GM19438 (cell line): ENCODE measurements at regions not wholly inside any gene's neighbourhood (a gene's known extent, or its start where the extent isn't known, plus 50 kb on each side); places are given as distances from the start of the nearest gene placed in this dataset.
"Not testable (repeated sequence)": the region's sequence is repeated elsewhere in the genome, so short reads cannot be mapped to it uniquely, and the experiment has no call there.

Experiments
- ATAC-seq: cut with Tn5 transposase; IDR thresholded peaks from one replicate; pipeline ENCODE4 v1.9.1; 2021; ENCODE audit warnings: low read depth; ENCODE audit not compliant: unreplicated experiment

DNA sequence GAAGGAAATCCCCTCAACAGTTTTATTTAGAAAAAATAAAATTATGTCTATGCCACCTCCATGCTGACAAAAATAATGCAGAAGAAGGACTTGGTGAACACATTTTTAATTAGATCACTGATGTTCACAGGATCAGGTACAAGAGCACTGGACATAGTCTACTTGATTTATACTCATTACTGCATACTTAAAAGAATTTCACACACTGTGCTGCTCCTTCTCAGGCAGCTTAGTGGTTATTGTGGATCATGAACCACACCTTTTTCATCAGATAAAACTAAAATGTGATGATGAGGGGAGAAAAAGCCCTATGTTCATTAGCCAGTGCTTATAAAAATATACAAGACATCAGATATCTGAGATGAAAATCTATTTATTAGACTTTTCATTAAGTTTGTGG, 103.3 kb upstream of the DPH5 start:
- no peak for ATAC-seq

DNA sequence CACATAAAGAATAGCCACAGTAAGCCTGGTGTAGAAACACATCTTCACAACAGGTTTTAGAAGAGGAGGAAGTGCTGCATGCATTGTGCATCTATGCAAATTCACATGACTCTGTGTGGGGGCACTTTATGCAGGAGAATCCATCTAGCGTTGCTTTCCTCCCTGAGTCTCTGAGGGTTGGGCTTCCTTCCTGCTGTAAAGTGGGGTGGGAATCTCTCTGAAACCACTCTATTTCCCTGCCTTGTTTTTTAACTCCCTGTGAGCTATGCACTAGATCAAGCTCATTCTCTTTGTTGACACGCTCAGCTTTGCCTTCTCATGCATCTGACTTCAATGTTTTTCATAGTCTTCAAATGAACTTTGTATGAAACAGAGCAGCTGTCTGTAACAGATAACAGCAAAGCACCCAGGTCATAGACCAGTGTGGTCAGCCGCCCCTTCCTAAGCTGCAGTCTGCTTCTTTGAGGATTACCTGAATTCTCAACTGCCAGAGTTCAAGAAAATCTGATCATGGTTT, 102.7 kb upstream of the DPH5 start:
- peak; percentile 98 for ATAC-seq

DNA sequence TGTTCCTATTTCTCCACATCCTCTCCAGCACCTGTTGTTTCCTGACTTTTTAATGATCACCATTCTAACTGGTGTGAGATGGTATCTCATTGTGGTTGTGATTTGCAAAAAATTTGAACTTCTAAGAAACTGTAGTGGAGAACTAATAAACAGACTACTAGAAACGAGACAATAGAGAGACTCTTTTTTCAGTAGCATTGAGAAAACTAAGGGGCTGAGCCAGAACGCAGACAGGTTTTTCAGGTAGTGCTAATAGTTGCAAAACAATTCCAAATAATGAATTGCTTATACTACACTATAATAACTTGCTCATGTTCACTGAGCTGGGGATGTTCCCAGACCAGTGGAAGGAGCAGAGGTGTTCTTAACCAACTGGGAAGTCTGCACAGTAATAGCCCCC, 98.8 kb upstream of the DPH5 start:
- no peak for ATAC-seq

DNA sequence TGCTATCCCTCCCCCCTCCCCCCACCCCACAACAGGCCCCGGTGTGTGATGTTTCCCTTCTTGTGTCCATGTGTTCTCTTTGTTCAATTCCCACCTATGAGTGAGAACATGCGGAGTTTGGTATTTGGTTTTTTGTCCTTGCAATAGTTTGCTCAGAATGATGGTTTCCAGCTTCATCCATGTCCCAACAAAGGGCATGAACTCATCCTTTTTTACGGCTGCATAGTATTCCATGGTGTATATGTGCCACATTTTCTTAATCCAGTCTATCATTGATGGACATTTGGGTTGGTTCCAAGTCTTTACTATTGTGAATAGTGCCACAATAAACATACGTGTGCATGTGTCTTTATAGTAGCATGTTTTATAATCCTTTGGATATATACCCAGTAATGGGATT, 98.3 kb upstream of the DPH5 start:
- not testable (repeated sequence) for ATAC-seq

DNA sequence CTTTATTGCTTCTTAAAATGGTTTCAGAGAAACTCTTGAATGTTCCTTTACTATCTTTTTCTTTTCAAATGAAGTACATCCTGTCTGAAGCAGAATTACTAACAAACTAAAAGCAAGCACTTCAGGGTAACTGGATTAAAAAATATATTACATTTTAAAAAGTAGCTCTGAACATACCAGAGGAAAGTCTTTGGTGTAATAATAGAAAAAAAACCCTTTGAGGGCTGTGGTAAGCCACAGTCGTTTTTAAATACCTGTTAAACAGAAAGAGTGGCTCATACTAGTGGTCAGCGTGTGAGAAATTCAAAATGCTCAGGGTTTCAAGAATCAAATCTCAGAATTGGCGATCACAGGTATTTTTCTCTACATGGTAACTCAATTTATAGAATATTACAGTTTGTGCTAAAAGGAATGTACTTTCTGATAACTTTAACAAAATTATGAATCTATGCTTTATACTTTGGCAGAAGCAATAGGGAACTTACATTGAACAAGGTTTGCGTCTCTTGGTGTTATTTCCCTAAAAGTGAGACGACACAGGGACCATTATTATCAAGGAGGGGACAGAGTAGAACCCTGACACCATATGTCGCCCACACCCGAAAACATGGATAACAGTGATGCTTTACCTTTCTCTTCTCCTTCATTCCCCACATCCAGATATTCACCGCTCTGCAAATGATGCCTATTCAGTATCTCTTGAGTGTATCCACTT, 97.0 kb upstream of the DPH5 start:
- peak; percentile 99 for ATAC-seq

DNA sequence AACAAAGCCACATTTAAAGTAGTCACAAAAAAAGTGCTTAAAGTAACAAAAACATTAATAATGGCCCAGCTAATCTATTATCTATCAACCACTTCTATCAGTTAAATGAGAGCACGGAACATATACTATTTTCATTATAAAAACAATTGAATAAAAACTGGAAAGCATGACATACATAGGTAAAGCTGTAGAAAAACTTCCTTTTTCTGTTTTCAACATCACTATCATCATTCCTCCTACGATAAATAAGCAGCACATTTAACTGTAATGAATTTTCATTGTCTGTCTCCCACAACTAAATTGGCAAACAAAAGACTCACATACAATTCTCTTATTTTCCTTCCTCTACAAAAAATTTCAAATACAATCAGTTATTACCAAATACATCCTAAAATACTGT, 96.4 kb upstream of the DPH5 start:
- no peak for ATAC-seq

DNA sequence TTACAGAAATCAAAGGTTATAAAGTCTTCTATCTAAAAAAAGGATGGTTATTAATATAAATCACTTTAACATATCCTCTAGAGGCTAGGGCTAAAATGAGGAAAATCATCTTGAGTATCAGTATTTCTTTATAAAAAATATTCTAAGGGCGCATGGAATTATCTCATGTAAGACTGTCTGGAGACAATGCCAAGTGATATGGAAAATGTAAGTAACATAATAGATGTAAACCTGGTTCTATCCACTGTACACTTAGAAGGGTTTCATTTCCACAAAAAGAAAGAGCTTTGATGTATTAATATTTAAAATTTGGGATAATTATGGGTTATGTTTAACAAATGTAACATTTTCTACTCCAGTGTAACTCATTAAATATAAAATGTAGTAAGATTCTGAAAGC, 95.9 kb upstream of the DPH5 start:
- no peak for ATAC-seq

DNA sequence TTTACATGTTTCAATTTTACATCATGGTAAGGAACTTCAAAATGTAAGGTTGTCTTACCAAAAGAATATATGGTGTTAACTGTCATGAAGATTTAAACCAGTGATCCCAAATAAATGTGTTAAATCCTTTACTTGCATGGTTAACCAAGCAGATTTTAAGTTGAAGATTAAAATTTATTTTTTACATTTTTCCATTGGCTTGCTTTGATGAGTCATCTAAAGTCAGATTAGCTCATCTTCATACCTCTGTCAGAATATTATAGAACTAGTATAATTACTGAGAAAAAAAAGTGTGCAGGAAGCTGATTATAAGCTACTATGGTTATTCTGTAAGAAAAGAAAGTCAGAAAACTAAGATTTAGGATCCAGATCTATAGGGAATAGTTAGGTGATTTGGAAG, 95.3 kb upstream of the DPH5 start:
- no peak for ATAC-seq

DNA sequence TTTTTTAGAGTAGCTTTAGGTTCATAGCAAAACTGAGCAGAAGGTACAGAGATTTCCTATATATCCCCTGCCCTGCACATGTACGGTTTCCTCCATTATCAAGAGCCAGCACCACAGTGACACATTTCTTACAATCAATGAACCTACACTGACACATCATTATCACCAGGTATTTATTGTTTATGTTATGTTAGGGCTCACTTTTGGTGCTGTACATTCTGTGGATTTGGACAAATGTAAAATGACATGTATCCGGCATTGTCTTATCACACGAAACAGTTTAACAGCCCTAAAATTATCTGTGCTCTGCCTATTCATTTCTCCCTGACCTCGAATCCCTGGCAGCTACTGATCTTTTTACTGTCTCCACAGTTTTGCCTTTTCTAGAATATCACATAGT, 93.7 kb upstream of the DPH5 start:
- ATAC-seq, result no peak

DNA sequence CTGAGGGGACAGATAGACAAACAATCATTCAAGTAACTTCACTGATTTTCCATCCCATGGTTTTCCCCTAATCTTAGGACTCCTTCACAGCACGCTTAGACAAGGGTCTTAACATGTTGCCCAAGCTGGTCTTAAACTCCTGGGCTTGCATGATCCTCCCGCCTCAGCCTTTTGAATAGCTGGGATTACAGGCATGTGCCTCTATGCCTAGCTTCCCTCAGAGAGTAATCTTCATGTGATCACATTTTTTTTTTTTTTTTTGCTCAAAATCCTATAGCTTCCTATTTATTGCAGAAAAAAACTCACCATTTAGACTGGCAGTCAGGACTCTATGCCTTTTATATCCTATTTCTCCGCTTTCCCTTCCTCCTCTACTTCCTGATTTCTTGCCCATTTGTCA, 90.4 kb upstream of the DPH5 start:
- no peak for ATAC-seq

DNA sequence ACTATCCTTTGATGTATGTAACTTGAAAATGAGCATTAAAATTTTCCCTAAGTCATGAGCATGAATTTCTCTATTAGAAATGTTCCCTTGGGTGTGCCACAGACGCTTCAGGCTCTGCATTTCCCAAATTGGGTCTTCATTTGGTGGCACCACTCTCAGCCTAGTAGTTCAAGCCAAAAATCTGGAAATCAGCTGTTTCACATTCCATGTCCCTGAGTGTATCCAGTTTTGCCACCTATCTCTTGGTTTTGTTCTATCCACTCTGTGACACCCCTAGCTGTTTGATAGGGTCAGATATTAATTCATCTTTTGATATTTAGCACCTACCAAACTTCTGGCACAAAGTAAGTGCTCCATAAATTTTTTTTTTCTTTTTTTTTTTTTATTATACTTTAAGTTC, 89.5 kb upstream of the DPH5 start:
- no peak for ATAC-seq

DNA sequence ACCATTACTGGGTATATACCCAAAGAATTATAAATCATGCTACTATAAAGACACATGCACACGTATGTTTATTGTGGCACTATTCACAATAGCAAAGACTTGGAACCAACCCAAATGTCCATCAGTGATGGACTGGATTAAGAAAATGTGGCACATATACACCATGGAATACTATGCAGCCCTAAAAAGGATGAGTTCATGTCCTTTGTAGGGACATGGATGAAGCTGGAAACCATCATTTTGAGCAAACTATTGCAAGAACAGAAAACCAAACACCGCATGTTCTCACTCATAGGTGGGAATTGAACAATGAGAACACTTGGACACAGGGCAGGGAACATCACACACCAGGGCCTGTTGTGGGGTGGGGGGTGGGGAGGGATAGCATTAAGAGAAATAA, 88.5 kb upstream of the DPH5 start:
- ATAC-seq, result not testable (repeated sequence)

DNA sequence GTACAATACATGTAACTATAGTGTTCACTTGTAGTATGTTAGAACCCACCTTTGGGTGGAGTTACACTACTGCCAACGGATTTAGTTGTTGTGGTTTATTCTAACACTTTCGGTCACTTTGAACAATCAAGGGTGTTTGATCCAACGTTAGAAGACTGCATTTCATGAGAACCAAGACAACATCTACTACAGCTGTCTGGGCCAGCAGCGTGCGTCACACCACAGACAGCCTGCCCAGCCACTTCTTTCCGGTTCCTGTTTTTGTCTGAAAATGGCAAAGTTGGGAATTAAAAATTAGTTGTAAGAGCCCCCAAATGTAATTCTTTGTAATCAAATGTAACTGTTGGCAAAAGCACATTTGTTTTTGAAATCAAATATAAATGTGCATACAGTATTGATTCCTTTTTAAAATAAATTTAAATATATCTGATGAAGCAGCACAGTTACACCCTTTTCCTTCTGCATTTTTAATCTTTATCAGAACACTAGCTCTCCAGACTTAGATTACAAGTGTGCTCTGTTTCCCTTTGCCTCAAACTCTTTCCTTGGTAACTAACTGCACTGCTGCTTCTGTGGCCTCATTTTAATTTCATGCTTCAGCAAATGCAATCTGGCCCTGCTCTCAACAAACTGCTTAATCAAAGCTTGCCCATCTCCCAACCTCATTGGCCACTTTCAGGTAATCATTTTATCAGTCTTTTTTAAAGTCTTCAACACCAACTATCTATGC, 86.6 kb upstream of the DPH5 start:
- ATAC-seq, result peak; percentile 90

DNA sequence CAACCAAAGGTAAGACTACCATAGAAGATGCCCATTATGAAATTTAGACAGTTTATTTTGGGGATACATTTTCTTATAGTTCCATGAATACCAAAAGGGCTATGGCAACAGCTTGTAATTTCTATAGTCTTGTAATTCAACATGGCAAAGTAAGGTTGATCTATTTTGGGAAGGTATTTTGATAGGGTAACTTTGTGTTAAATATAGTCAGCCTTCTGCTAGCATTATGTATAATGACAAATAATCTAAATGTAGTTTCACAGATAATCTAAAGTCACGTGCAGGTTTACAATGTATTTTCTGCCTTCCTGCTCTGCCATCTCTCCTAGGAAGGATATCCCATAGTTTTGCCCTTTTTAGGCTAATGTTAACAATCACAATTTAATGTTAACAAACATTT, 85.9 kb upstream of the DPH5 start:
- no peak for ATAC-seq

DNA sequence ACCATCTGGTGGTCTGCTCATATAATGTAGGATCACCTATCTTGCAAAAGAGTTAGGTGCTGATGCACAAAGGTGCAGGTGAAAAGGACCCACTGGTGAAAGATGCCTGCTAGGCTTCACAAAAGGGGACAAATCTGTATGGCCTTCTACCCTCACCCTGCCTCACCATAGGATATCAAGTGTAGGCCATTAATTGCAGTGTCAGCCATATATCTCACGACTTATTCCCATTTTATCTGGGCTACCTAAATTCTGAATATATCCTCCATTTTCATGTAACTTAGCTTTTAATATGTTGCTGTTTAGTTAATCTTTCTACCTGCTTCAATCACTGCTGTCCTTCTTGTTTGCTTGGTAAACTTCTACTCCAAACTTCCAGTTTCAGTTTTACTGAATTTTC, 84.2 kb upstream of the DPH5 start:
- ATAC-seq, result no peak

DNA sequence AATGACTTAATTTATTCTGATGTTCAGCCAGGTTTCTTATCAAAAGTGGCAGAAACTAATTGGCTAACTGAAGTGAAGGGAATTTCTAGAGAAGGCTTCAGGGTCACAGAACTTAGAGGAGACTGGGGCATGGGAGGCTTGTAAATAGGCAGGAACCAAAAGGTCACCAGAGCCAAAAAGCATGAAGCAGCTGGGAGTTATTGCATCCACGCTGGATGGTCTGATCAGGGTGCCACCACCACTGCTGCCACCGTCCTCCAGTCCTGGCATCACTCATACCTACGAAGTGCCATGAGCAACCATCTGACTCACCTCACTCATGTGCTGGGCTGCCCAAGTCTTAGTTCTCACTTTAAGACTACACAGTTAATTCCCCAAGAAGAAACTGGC, 82.5 kb upstream of the DPH5 start:
- ATAC-seq, result no peak

DNA sequence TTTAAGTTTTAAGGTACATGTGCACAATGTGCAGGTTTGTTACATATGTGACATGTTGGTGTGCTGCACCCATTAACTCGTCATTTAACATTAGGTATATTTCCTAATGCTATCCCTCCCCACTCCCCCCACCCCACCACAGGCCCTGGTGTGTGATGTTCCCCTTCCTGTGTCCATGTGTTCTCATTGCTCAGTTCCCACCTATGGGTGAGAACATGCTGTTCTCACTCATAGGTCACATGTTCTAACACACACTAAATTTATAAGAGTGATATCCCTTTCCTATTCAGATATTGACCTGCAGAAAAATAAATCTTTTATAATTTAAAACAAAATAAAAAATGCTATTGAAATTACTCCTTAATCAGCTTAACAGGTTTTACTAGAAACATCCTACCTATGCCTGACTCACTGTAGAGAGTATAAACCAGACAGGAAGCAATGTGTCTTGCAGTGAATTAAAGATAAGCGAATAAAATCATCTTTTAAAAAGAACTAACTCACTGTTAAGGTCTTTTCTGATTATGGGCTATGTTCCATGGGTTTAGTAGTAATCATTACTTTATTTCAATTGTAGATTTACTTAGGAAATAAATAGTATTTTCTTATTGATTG, 82.0 kb upstream of the DPH5 start:
- no peak for ATAC-seq

DNA sequence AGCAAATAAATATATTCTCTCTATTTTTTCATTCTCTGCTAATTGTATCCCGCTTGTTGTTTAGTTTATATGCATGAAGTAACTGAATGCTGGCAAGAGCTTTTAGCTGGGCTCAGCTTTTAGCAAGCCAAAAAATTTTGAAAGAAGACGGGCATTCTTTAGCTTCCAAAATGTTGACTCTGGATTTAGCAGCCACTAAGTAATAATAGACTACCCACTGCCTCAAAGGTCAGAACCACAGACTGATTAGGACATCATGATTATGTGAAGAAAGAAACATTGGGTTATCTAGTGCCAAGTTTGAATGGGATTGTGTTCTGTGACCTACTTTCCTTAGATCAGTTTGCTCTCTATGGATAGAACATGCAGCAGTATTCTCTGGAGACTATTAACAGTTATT, 80.3 kb upstream of the DPH5 start:
- no peak for ATAC-seq

DNA sequence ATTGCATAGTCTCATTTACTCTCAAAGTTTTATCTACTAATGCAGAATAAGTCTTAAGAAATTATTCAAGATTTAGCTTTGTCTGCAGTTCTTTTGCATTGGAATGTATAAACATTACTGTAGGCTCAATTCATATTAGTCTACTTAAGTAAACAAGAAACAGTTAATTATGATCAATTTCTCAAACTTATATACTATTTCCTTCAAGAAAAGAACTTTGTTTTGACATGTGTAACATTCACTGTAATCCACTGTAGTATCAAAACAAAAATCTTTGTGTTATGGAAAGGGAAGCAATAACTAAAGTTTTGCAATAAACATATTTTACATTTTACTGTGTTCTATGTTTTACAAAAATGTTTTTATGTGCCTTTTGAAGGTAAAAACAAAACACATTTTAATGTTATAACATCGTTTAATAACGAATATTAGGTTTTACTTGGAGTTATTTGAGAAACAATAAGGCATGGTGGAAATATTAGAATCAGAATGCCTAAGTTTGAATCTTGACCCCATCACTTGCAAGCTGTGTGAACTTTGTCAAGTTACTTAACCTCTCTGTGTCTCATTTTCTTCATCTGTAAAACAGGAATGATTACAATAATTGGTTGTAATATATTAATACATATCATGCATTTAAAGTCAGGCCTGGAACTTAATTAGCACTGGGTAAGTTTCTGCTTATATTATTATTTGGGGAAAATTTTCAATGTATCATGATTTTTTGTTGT, 77.0 kb upstream of the DPH5 start:
- ATAC-seq, result no peak

DNA sequence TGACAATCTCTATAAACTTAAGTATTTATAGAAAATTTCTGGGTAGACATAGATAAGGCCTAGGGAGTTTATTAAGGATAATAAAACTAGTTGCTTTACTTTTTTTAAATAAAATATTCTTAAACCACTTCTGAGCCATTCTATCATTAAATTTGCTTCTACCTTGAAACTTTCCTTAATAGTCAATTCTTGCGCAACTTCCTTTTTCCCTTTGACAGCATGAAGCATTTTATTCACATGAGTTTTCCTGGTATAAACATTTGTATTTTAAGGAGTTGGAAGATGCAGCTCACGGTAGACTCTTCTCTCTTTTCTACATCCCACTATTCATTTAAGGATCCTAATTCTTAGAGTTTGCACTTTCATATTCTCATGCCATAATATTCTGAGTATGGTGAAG, 75.8 kb upstream of the DPH5 start:
- no peak for ATAC-seq

DNA sequence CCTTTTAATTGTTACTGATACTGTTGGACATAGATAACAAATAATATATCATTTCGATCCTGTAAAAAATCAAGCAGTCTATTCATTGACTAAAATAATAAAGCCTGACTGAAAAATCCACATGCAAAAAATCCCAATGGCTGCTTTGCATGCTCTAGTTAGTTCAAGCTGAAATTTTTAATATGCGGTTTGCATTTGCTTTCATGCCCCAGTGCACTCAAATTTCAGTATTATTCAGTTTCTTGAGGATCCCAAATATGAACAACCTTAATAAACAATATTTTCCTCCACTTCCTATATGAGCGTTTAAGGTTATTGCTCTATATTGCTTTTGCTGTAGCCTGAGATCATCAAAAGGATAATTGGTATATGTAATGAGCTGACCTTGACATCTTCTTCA, 75.1 kb upstream of the DPH5 start:
- ATAC-seq, result no peak
